HL-60 (cell line): ENCODE measurements at regions not wholly inside any gene's neighbourhood (a gene's known extent, or its start where the extent isn't known, plus 50 kb on each side); places are given as distances from the start of the nearest gene placed in this dataset.

Source experiments
- DNase-seq, 2 experiments: peaks; one replicate each; pipeline ENCODE4 v3.0.0-alpha.2; 2010 to 2020; ENCODE audit warnings: low read depth in 1 of 2, low spot score in 1 of 2
- H3K27ac ChIP-seq: fragments of 250-450 bp; sonication (Bioruptor Pico); replicated peaks from 2 replicates; pipeline ENCODE4 v1.5.1; 2020; ENCODE audit warnings: mild to moderate bottlenecking, moderate library complexity
- H3K27me3 ChIP-seq: fragments of 250-450 bp; sonication (Bioruptor Pico); 2 replicates; pipeline ENCODE4 v1.5.1; 2021; ENCODE audit warnings: mild to moderate bottlenecking, moderate library complexity; ENCODE audit not compliant: insufficient read depth, poor library complexity, severe bottlenecking
- H3K4me3 ChIP-seq: replicated peaks from 2 replicates; pipeline ENCODE4 v1.5.1; 2011; ENCODE audit warnings: mild to moderate bottlenecking, control low read depth, low read length; ENCODE audit not compliant: insufficient read depth
- CTCF ChIP-seq: IDR thresholded peaks from one replicate; pipeline ENCODE4 v1.5.1; 2011; ENCODE audit warnings: low read length, control low read depth, inconsistent platforms; ENCODE audit not compliant: insufficient read depth
- GABPA ChIP-seq: IDR thresholded peaks from 2 replicates; pipeline ENCODE4 v1.6.1; 2012; ENCODE audit warnings: low read depth
- POLR2AphosphoS5 ChIP-seq: IDR thresholded peaks from 2 replicates; pipeline ENCODE4 v1.6.1; 2012; ENCODE audit warnings: low read depth
- REST ChIP-seq: IDR thresholded peaks from 2 replicates; pipeline ENCODE4 v1.6.1; 2012; ENCODE audit warnings: low read depth; ENCODE audit not compliant: insufficient replicate concordance
- SPI1 ChIP-seq: IDR thresholded peaks from 2 replicates; pipeline ENCODE4 v1.6.1; 2012; ENCODE audit warnings: low read depth, mild to moderate bottlenecking, borderline replicate concordance

DNA sequence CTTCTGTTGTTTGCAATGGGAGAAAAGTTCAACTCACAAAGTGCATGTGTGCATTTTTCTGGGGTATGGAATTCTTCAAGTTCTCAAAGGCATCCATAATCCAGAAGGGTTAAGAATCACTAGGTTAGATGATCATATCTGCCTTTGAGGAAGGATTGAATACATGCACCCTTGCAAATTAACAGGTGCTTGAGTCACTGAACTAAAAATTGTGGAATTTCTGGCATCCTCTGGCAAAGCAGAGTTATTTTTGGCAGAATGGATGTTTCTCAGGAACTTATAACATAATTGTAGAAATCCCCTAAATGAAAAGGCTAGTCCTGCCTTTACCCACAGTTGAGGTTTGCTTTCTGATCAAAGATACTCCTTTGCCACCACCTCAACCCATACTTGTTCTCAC lies 136.5 kb upstream of the DYRK2 start:
- no peak overlapping the region for H3K4me3 ChIP-seq
- TF ChIP-seq REST (no peak), POLR2AphosphoS5 (no peak), SPI1 (no peak), CTCF (no peak), GABPA (no peak)
- H3K27me3 ChIP-seq: peaks cover 7% of the 10 kb centered on the region
- no peak for DNase-seq
- H3K27ac ChIP-seq: no peak overlapping the region

- Histone ChIP-seq H3K4me3 (no peak overlapping the region), H3K27ac (no peak overlapping the region), H3K27me3 (peaks cover 8% of the 10 kb centered on the region)
- no peak for TF ChIP-seq SPI1
- no peak for TF ChIP-seq GABPA
- no peak for TF ChIP-seq CTCF
- no peak for TF ChIP-seq REST
- no peak for TF ChIP-seq POLR2AphosphoS5
- DNase-seq: no peak
These were observed 134.0 kb upstream of the DYRK2 start for GRCh38 chr12:67514502-67514901.

DNA sequence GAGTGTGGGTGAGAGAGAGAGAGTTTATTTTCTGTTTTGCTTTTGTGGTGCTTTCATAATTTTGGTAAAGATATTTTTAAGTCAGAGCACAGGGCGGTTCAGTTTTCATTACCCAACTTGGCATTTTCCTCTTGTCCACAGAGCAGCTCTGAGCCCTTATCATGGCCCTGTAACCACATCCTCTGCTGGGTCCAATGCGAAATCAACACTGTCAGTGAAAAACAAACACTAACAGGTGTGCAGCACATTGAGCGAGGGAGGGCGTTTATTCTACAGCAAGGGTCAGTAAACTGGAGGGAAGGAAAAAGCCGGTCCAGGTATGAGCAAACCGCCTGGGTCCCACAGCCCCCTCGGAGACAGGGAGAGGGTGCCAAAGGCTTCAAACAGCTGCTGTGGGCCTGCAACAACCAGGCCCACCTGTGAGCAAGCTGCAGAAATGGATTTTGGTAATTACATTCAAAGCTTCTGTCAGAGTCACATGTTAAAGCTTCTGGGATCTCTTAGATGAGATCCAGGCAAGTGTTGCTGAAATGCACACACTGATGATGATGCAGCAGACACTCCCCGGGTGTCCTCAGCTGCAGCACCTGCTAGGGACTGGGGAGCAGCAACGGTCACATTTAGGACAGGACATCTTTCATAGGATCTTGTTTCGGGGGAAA lies 132.7 kb upstream of the DYRK2 start:
- no peak for DNase-seq
- TF ChIP-seq GABPA (no peak), SPI1 (no peak), CTCF (no peak), REST (no peak), POLR2AphosphoS5 (no peak)

More for the DNA sequence above, 132.7 kb upstream of the DYRK2 start:
- peaks cover 9% of the 10 kb centered on the region for H3K27me3 ChIP-seq
- H3K4me3 ChIP-seq: no peak overlapping the region
- H3K27ac ChIP-seq: no peak overlapping the region
